H1 (cell line): ENCODE measurements at regions not wholly inside any gene's neighbourhood (a gene's known extent, or its start where the extent isn't known, plus 50 kb on each side); places are given as distances from the start of the nearest gene placed in this dataset.

Source experiments
- ATF2 ChIP-seq: IDR thresholded peaks from 2 replicates; pipeline ENCODE4 v1.6.1; 2012; ENCODE audit warnings: low read length, inconsistent platforms
- CTCF ChIP-seq, 3 experiments: IDR thresholded peaks; 1 replicate in 2 of 3; 2 replicates in 1 of 3; pipeline versions ENCODE4 v1.5.1 to v1.6.1; 2011; ENCODE audit warnings: low read length in 3 of 3, mild to moderate bottlenecking in 3 of 3, inconsistent platforms in 2 of 3, low read depth in 1 of 3, moderate library complexity in 1 of 3; ENCODE audit not compliant: insufficient read depth in 1 of 3; ENCODE audit errors: control extremely low read depth in 1 of 3
- EP300 ChIP-seq, 2 experiments: IDR thresholded peaks; 1 replicate in 1 of 2; 2 replicates in 1 of 2; pipeline ENCODE4 v1.6.1; 2011 to 2012; ENCODE audit warnings: low read depth in 2 of 2, low read length in 2 of 2, mild to moderate bottlenecking in 2 of 2, borderline replicate concordance in 1 of 2, inconsistent platforms in 1 of 2, moderate library complexity in 1 of 2
- PHF8 ChIP-seq: fragments of 200-600 bp; sonication (generic); conservative IDR thresholded peaks from 2 replicates; pipeline ENCODE4 v1.7.1; 2012; ENCODE audit warnings: low read depth, mild to moderate bottlenecking, inconsistent platforms, low read length, moderate library complexity
- POLR2AphosphoS5 ChIP-seq: IDR thresholded peaks from 2 replicates; pipeline ENCODE4 v1.6.1; 2011; ENCODE audit warnings: low read depth, low read length
- SP1 ChIP-seq: IDR thresholded peaks from 2 replicates; pipeline ENCODE4 v1.6.1; 2011; ENCODE audit warnings: low read depth, low read length

GRCh38 chr2:236397681-236398080, 133.5 kb upstream of the ASB18 start:
- TF ChIP-seq SP1 = no peak
- TF ChIP-seq POLR2AphosphoS5 = no peak
- TF ChIP-seq CTCF (IDR thresholded peaks at IDR 0.05; ENCODE audit: control extremely low read depth in 1 of 3, insufficient read depth in 1 of 3, low read depth in 1 of 3, low read length in 3 of 3) = no peak
- TF ChIP-seq EP300 (IDR thresholded peaks at IDR 0.05; ENCODE audit: borderline replicate concordance in 1 of 2, low read depth in 2 of 2, low read length in 2 of 2) = no peak
- TF ChIP-seq PHF8 = no peak
- no peak for TF ChIP-seq ATF2
